ENCODE measurements at regions not wholly inside any gene's neighbourhood (a gene's known extent, or its start where the extent isn't known, plus 50 kb on each side); places are given as distances from the start of the nearest gene placed in this dataset.
A peak's percentile ranks its signal among the peaks of the same experiment; 100 is the strongest.
"Not testable (repeated sequence)": the region's sequence is repeated elsewhere in the genome, so short reads cannot be mapped to it uniquely, and the experiment has no call there.

DNA sequence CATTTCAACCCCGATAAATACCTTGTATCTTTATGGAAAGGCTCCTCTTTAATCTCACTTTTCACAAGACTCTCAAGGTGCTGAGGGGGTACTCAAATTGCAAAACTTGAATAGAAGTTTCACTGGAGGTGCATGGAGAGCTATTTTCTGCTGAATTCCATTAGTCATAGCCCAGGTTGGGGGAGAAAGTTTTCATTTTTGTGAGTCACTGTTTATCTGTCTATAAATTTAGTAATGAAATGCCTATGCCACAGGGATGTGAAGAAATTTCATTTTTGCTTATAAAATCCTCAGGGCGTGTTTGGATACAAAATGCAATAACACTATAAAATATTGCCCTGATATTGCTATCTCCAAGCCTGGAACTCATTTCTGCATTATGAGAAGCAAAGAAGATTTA lies 346.3 kb downstream of the LRATD1 start:
- H3K4me1 Mint-ChIP-seq, result no peaks in the 10 kb centered on the region

DNA sequence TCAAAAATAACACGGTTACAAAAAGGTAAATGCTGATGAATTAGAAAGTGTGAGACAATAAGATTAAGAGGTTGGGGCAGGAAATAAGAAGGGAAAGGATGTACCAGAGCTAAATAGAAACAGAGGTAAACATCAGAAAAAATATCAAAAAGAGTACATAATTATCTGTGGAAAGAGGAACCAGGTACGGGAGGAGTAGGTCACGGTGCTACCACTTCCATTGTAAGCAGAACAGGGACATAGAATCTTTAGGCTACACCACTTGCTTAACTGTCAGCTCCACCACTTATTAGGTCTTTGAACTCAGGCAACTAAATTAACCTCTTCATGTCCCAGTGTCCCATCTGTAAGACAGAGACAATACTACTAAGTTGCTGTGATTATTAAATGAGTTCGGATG lies 350.3 kb downstream of the LRATD1 start:
- DNase-seq (no peak), ATAC-seq (replicated peaks) (peak; percentile 64 to 66)
- Mint-ChIP-seq H3K9me3 (peaks cover 0 to 5% of the 10 kb centered on the region in 2 donors), H3K27me3 (peaks cover 4 to 6% of the 10 kb centered on the region in 2 donors), H3K4me1 (no peaks in the 10 kb centered on the region), H3K27ac (no peak overlapping the region), H3K4me3 (no peak overlapping the region), H3K36me3 (no peaks in the 10 kb centered on the region)

More for the DNA sequence above, 346.3 kb downstream of the LRATD1 start:
- Mint-ChIP-seq H3K27me3 (no peaks in the 10 kb centered on the region), H3K4me3 (no peak overlapping the region), H3K36me3 (no peaks in the 10 kb centered on the region), H3K9me3 (peaks cover 0 to 5% of the 10 kb centered on the region in 2 donors), H3K27ac (no peak overlapping the region)
- no peak for DNase-seq
- no peak for ATAC-seq (replicated peaks)

DNA sequence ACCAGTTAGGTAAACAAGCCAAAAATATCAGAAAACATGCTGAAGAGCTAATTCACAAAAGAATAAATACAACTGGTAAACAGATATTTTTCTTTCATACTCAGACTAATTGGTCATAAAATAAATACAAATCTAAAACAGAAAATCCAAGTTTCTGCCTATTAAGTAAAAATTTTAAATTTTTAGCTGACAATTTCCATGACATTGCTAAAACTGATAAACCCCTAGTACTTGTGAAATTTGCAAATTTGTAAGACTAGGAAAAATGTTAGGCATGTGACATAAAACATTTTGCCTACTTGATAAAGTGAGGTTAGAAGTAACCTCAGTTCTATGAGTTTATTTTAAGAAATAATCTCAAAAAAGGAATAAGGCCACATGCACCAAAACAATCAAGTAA lies 356.1 kb downstream of the LRATD1 start:
- peaks cover 4 to 6% of the 10 kb centered on the region in 2 donors for H3K27me3 Mint-ChIP-seq
- H3K4me1 Mint-ChIP-seq, result no peaks in the 10 kb centered on the region
- no peaks in the 10 kb centered on the region for H3K9me3 Mint-ChIP-seq
- no peak overlapping the region for H3K27ac Mint-ChIP-seq
- no peaks in the 10 kb centered on the region for H3K36me3 Mint-ChIP-seq
- ATAC-seq (replicated peaks) (no peak), DNase-seq (no peak)
- no peak overlapping the region for H3K4me3 Mint-ChIP-seq

DNA sequence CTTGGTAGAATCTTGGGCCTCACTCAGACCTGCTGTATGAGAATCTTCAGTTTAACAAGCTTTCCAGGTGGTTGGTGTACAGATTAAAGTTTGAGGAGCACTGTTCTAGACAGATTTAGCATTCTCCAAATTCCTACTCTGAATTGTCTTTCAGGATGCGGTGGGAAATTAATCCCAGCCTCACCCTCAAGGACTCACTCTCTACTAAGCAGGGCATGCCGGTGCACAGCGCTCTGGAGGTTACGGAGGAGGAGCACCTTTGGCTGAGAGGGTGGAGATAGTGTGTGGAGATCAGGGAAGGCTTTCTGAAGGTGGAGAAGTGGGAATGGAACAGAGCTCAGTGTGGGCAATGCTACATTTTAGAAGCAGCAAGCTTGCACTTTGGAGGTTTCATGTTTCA lies 359.2 kb downstream of the LRATD1 start:
- H3K9me3 Mint-ChIP-seq, result no peaks in the 10 kb centered on the region
- no peaks in the 10 kb centered on the region for H3K36me3 Mint-ChIP-seq
- ATAC-seq (replicated peaks) (no peak), DNase-seq (no peak)
- no peak overlapping the region for H3K4me3 Mint-ChIP-seq
- H3K27me3 Mint-ChIP-seq, result no peaks in the 10 kb centered on the region
- no peaks in the 10 kb centered on the region for H3K4me1 Mint-ChIP-seq
- H3K27ac Mint-ChIP-seq, result no peak overlapping the region

DNA sequence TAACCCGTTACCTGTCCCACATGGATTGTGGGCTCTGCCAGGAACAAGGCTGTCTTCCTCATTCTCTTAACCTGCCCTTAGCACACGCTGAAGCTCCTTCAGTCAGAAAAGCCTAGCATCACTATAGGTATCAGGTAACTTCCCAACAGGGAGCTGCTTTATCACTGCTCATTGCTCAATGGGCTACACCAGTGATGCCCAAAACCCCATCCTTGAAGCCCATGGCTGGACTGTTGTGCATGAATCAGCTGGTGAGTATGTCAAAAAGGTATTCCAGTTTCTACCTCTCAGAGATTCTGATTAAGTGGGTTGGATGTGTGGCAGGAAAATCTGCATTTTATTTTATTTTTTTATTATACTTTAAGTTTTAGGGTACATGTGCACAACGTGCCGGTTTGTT lies 362.2 kb downstream of the LRATD1 start:
- Mint-ChIP-seq H3K36me3 (no peaks in the 10 kb centered on the region), H3K4me3 (no peak overlapping the region), H3K27ac (no peak overlapping the region), H3K27me3 (no peaks in the 10 kb centered on the region), H3K4me1 (no peaks in the 10 kb centered on the region), H3K9me3 (peaks cover 0 to 3% of the 10 kb centered on the region in 2 donors)
- ATAC-seq (replicated peaks) (no peak), DNase-seq (no peak)

DNA sequence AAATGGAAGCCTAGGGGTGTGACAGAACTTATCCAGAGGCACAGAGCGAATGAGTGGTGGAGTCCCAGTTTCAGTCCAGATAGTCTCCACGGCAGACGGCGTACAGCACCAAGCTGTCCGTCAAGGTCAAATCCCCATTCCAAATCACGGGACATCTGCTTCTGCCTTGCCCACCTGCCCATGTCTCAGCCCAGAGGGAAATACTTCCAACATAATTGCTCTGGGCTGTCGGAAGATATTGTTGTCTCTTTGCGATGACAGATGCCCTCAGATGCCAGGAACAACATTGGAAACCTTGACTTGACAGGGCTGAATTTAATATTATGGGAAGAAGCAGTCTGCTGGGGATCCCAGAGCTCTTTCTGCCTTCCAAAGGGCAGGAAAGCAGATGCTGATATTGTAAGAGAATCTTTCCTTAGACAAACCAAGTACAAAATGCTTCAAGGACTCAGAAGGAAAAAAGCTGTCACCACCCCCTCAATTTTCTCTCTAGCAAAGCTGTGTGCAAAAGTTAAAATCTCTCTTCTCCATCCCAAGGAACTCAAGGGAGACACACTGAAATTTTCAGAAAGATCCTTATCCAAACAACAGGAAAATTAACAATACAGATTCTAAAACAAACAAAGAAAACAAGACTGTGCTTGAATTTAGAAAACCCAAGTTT lies 364.0 kb downstream of the LRATD1 start:
- no peaks in the 10 kb centered on the region for H3K36me3 Mint-ChIP-seq
- no peak for DNase-seq
- H3K27ac Mint-ChIP-seq, result no peak overlapping the region
- no peak overlapping the region for H3K4me3 Mint-ChIP-seq
- no peaks in the 10 kb centered on the region for H3K4me1 Mint-ChIP-seq
- no peaks in the 10 kb centered on the region for H3K27me3 Mint-ChIP-seq
- no peak for ATAC-seq (replicated peaks)
- peaks cover 0 to 3% of the 10 kb centered on the region in 2 donors for H3K9me3 Mint-ChIP-seq

DNA sequence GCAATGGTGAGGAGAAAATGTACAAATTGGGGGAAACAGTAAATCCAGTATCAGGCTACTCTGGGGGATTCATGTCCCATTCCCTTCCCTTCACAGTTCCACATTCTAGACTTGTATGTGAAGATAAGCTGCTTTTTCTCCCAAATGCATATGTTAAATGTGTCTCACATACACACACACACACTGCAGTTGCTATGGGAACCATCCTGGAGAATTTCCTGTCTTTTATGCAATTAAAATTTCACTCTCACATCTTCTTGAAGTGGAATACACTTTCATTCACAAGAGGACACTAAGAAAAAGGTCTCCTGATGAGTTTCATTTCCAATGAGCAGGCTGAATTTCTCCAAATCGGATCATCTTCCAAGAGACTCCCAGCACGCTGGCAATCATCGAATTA lies 366.0 kb downstream of the LRATD1 start:
- H3K36me3 Mint-ChIP-seq, result no peaks in the 10 kb centered on the region
- ATAC-seq (replicated peaks) (no peak), DNase-seq (no peak)
- no peak overlapping the region for H3K4me3 Mint-ChIP-seq
- H3K27me3 Mint-ChIP-seq, result no peaks in the 10 kb centered on the region
- H3K9me3 Mint-ChIP-seq, result peaks cover 0 to 3% of the 10 kb centered on the region in 2 donors
- no peak overlapping the region for H3K27ac Mint-ChIP-seq
- H3K4me1 Mint-ChIP-seq, result no peaks in the 10 kb centered on the region

DNA sequence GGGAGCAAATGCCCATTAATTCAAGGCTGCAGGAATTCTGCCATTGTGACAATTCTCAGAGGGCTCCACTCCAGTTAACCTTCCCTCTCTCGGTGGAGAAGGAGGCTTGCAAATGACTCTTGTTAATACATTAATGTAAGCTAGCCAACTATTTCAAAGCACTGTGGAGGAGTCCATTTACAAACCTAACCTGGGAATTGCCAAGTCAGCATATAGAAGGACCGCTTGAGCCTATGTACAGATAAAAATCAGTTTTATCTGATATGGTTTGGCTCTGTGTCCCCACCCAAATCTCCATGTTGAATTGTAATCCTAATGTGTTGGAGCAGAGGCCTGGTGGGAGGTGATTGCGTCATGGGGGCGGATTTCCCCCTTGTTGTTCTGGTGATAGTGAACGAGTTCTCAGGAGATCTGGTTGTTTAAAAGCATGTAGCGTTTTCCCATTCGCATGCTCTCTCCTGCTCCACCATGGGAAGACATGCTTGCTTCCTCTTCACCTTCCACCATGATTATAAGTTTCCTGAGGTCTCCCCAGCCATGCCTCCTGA lies 366.7 kb downstream of the LRATD1 start:
- no peaks in the 10 kb centered on the region for H3K27me3 Mint-ChIP-seq
- H3K4me1 Mint-ChIP-seq, result no peaks in the 10 kb centered on the region
- ATAC-seq (replicated peaks), result no peak
- H3K4me3 Mint-ChIP-seq, result no peak overlapping the region
- H3K9me3 Mint-ChIP-seq, result peaks cover 0 to 3% of the 10 kb centered on the region in 2 donors
- no peak for DNase-seq
- no peaks in the 10 kb centered on the region for H3K36me3 Mint-ChIP-seq
- H3K27ac Mint-ChIP-seq, result no peak overlapping the region

DNA sequence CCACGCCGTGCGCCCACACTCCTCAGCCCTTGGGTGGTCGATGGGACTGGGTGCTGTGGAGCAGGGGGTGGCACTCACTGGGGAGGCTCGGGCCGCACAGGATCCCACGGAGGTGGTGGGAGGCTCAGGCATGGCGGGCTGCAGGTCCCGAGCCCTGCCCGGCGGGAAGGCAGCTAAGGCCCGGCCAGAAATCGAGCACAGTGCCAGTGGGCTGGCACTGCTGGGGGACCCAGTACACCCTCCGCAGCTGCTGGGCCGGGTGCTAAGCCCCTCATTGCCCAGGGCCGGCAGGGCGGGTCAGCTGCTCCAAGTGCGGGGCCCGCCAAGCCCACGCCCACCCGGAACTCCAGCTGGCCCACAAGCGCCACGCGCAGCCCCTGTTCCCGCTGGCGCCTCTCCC lies 370.0 kb downstream of the LRATD1 start:
- DNase-seq; H3K4me1 Mint-ChIP-seq; H3K27me3 Mint-ChIP-seq; H3K4me3 Mint-ChIP-seq; H3K27ac Mint-ChIP-seq; H3K9me3 Mint-ChIP-seq; ATAC-seq (replicated peaks); H3K36me3 Mint-ChIP-seq: not testable (repeated sequence)

DNA sequence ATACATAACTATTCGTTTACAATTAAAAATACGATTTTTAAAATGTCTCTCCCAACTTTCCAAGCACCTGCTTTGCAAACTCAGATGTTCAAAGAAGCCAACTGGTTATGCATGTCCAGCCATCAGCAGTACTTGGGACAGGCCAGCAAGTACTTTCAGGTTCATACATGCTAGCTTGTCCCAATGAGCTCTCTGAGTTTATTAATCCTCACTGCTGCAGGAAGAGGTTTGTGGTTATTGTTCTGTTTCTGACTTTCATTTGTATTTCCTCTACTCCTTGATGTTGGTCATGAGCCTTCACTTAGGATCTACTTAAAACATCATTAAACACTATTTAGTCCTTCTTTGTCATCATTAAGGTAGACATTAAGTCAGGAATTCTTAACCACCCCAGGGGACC lies 374.1 kb downstream of the LRATD1 start:
- no peaks in the 10 kb centered on the region for H3K27me3 Mint-ChIP-seq
- no peak overlapping the region for H3K4me3 Mint-ChIP-seq
- ATAC-seq (replicated peaks) (no peak), DNase-seq (no peak)
- H3K27ac Mint-ChIP-seq, result no peak overlapping the region
- no peaks in the 10 kb centered on the region for H3K36me3 Mint-ChIP-seq
- peaks cover 3 to 4% of the 10 kb centered on the region in 2 donors for H3K9me3 Mint-ChIP-seq
- no peaks in the 10 kb centered on the region for H3K4me1 Mint-ChIP-seq

DNA sequence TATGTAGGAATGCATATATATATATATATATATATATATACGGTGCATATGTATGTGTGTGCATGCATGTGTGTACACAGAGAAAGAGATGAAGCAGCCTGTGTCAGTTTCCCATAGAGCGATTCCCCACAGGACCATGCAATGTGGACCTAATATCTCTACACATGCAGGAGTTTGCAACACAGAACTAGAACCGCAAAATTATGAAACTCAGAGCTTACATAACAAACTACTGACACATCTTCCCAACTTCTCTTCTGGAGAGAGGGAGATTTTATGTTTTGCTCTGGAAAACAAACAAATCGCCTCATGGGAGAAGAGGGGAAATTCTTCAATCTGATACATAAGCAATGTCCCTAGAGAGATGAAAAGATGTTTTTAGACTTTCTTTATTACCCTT lies 377.2 kb downstream of the LRATD1 start:
- no peak overlapping the region for H3K4me3 Mint-ChIP-seq
- no peak overlapping the region for H3K27ac Mint-ChIP-seq
- ATAC-seq (replicated peaks), result no peak
- DNase-seq, result no peak
- H3K36me3 Mint-ChIP-seq, result no peaks in the 10 kb centered on the region
- H3K27me3 Mint-ChIP-seq, result no peaks in the 10 kb centered on the region
- no peaks in the 10 kb centered on the region for H3K4me1 Mint-ChIP-seq
- peaks cover 6 to 13% of the 10 kb centered on the region in 2 donors for H3K9me3 Mint-ChIP-seq

DNA sequence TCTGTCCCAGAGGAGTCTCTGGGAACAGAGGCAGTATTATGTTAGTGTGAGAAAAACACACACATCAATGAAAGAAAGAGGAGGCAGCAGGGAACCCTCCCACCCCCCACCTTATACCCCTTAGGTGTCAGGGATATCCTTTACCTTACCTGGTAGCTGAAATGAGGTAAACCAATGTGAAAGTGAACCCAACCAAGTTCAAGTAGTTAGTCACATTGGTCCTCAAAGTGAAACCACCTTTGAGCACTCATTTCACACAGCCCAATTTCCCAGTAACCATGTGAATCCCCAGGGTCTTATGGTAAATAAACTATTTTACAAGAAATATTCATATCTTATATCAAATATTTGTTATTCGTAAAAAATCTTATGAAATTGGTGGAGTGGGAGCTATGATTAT lies 377.8 kb downstream of the LRATD1 start:
- Mint-ChIP-seq H3K4me3 (no peak overlapping the region), H3K27me3 (no peaks in the 10 kb centered on the region), H3K9me3 (peaks cover 6 to 16% of the 10 kb centered on the region in 2 donors), H3K4me1 (no peaks in the 10 kb centered on the region), H3K27ac (no peak overlapping the region), H3K36me3 (no peaks in the 10 kb centered on the region)
- ATAC-seq (replicated peaks), result no peak
- no peak for DNase-seq

DNA sequence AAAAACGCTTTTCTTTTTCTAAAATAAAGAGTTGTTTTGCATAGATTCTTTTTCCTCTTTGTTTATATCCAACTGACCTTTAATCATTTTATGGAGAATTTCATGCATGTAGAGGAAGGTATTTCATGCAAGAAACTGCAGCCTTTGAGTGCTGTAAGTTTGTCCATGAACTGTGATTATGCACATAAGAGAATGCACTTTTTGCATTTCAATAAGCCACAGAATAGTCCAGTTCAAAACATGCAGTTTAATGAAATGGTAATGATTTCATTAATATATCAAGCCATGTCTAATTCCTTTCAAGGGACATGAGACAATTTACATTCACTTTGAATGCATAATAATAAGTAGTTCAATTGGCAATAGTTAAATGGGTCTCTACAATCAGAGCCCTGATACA lies 386.3 kb downstream of the LRATD1 start:
- no peaks in the 10 kb centered on the region for H3K27me3 Mint-ChIP-seq
- H3K9me3 Mint-ChIP-seq, result peaks cover 0 to 12% of the 10 kb centered on the region in 2 donors
- H3K4me3 Mint-ChIP-seq, result no peak overlapping the region
- H3K36me3 Mint-ChIP-seq, result no peaks in the 10 kb centered on the region
- no peaks in the 10 kb centered on the region for H3K4me1 Mint-ChIP-seq
- no peak for DNase-seq
- ATAC-seq (replicated peaks), result no peak
- H3K27ac Mint-ChIP-seq, result no peak overlapping the region

DNA sequence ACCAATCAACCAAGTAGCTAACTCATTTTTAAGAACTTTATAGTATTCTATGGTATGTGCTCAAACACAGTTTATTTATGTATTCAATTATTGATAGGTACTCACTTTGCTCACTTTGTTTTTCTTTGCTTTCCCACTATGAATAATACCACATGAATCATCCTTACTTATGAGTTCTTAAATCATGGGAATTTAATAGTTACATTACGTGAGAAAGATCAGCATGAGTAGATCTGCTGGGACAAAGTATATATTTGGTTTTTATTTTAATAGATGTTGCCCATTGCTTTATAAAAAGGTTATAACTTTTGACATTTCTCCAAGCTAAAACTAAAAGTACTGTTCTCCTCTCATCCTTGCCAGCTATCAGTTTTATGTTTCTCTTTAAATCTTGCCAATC lies 390.7 kb downstream of the LRATD1 start:
- no peaks in the 10 kb centered on the region for H3K27me3 Mint-ChIP-seq
- H3K4me1 Mint-ChIP-seq, result no peaks in the 10 kb centered on the region
- ATAC-seq (replicated peaks), result no peak
- DNase-seq, result no peak
- H3K9me3 Mint-ChIP-seq, result peaks cover 0 to 1% of the 10 kb centered on the region in 2 donors
- no peak overlapping the region for H3K27ac Mint-ChIP-seq
- no peaks in the 10 kb centered on the region for H3K36me3 Mint-ChIP-seq
- H3K4me3 Mint-ChIP-seq, result no peak overlapping the region

DNA sequence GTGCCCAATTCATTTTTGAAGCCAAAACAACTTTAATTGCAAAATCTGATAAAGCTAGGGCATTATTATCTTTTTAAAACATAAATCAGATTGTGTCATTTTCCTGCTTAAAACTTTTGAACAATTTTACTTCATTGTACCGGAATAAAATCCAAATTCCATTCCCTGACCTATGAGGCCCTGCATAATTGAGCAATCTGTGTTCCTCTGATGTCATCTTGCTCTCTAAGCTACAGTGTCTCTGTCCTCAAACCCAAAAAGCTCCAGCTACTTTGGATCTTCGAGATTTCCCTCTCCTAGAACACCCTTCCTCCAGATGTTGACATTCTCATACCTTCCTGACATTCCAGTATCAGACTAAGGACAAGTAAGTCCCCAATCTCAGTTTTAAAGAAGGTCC lies 395.9 kb downstream of the LRATD1 start:
- Mint-ChIP-seq H3K27ac (no peak overlapping the region), H3K4me3 (no peak overlapping the region), H3K4me1 (no peaks in the 10 kb centered on the region), H3K36me3 (no peaks in the 10 kb centered on the region), H3K9me3 (no peaks in the 10 kb centered on the region), H3K27me3 (peaks cover 5 to 9% of the 10 kb centered on the region in 2 donors)
- no peak for ATAC-seq (replicated peaks)
- DNase-seq, result no peak
